ENCODE measurements at regions not wholly inside any gene's neighbourhood (a gene's known extent, or its start where the extent isn't known, plus 50 kb on each side); places are given as distances from the start of the nearest gene placed in this dataset.

- TF ChIP-seq EZH2 (IDR thresholded peaks at IDR 0.05; ENCODE audit: insufficient read depth, poor library complexity, severe bottlenecking) (no peak), EZH2phosphoT487 (IDR thresholded peaks at IDR 0.05; ENCODE audit: insufficient read depth, low read depth) (no peak)
Measured at GRCh38 chr7:69411018-69411417, 187.3 kb upstream of the AUTS2 start.

Measured in GM23248 (cell line).